Urinary bladder (tissue), 3 donors: ENCODE measurements at regions not wholly inside any gene's neighbourhood (a gene's known extent, or its start where the extent isn't known, plus 50 kb on each side); places are given as distances from the start of the nearest gene placed in this dataset.

Experiments
- DNase-seq: peaks from one replicate; pipeline ENCODE4 v3.0.0-alpha.2; 2015; ENCODE audit errors: extremely low spot score
- H3K27ac ChIP-seq: one replicate; pipeline ENCODE4 v1.5.1; 2013; ENCODE audit warnings: low read depth, mild to moderate bottlenecking, moderate library complexity
- H3K36me3 ChIP-seq: one replicate; pipeline ENCODE4 v1.6.1; 2013; ENCODE audit warnings: mild to moderate bottlenecking, moderate library complexity; ENCODE audit not compliant: insufficient read depth
- H3K4me1 ChIP-seq: one replicate; pipeline ENCODE4 v1.6.1; 2013; ENCODE audit warnings: mild to moderate bottlenecking, moderate library complexity; ENCODE audit not compliant: insufficient read depth
- H3K4me3 ChIP-seq: one replicate; pipeline ENCODE4 v1.5.1; 2013; ENCODE audit warnings: low read depth, low read length
- WGBS: extraction: QIAGEN DNeasy Blood & Tissue Kit; methylation state at CpG from one replicate; pipeline ENCODE4 v1.1.7; 2013; 5-methylcytosine and 5-hydroxymethylcytosine counted together
- donor health status: healthy with polysubstance abuse.
- donor health status: healthy.

GRCh38 chr1:218817691-218818465 is 355.8 kb upstream of the LYPLAL1 start:
- WGBS: 38% methylated on average over 8 of the region's 8 CpGs
- no peak for DNase-seq
- Histone ChIP-seq H3K36me3 (no peaks in the 10 kb centered on the region), H3K27ac (no peak overlapping the region), H3K4me1 (no peaks in the 10 kb centered on the region), H3K4me3 (no peak overlapping the region)

- H3K4me1 ChIP-seq: no peaks in the 10 kb centered on the region
- no peak overlapping the region for H3K27ac ChIP-seq
- no peaks in the 10 kb centered on the region for H3K36me3 ChIP-seq
- DNase-seq: no peak
- WGBS: 67% methylated on average over 4 of the region's 4 CpGs
- no peak overlapping the region for H3K4me3 ChIP-seq
These were observed 350.3 kb upstream of the LYPLAL1 start for GRCh38 chr1:218823291-218823900.

- Histone ChIP-seq H3K27ac (no peak overlapping the region), H3K4me3 (no peak overlapping the region), H3K4me1 (no peaks in the 10 kb centered on the region), H3K36me3 (no peaks in the 10 kb centered on the region)
- DNase-seq: no peak
These were observed 346.2 kb upstream of the LYPLAL1 start for GRCh38 chr1:218827486-218827885.

GRCh38 chr1:218828125-218828650 is 345.5 kb upstream of the LYPLAL1 start:
- Histone ChIP-seq H3K4me1 (no peaks in the 10 kb centered on the region), H3K4me3 (no peak overlapping the region), H3K36me3 (no peaks in the 10 kb centered on the region), H3K27ac (no peak overlapping the region)
- 95% methylated on average over 3 of the region's 3 CpGs for WGBS
- no peak for DNase-seq

- no peaks in the 10 kb centered on the region for H3K4me1 ChIP-seq
- H3K4me3 ChIP-seq: no peak overlapping the region
- 33% methylated on average over 3 of the region's 3 CpGs for WGBS
- DNase-seq: no peak
- H3K27ac ChIP-seq: no peak overlapping the region
- no peaks in the 10 kb centered on the region for H3K36me3 ChIP-seq
These were observed 344.6 kb upstream of the LYPLAL1 start for GRCh38 chr1:218829097-218829496.

GRCh38 chr1:218835609-218836008 is 338.1 kb upstream of the LYPLAL1 start:
- no peak overlapping the region for H3K4me3 ChIP-seq
- no peak for DNase-seq
- 94% methylated on average over 1 of the region's 1 CpG for WGBS
- H3K36me3 ChIP-seq: no peaks in the 10 kb centered on the region
- no peak overlapping the region for H3K27ac ChIP-seq
- no peaks in the 10 kb centered on the region for H3K4me1 ChIP-seq

GRCh38 chr1:218836264-218836663 is 337.4 kb upstream of the LYPLAL1 start:
- Histone ChIP-seq H3K27ac (no peak overlapping the region), H3K4me1 (no peaks in the 10 kb centered on the region), H3K36me3 (no peaks in the 10 kb centered on the region), H3K4me3 (no peak overlapping the region)
- no peak for DNase-seq
- WGBS: 94% methylated on average over 3 of the region's 3 CpGs

- no peaks in the 10 kb centered on the region for H3K36me3 ChIP-seq
- no peaks in the 10 kb centered on the region for H3K4me1 ChIP-seq
- no peak overlapping the region for H3K27ac ChIP-seq
- DNase-seq: no peak
- 89% methylated on average over 2 of the region's 2 CpGs for WGBS
- no peak overlapping the region for H3K4me3 ChIP-seq
These were observed 336.6 kb upstream of the LYPLAL1 start for GRCh38 chr1:218837051-218837450.

GRCh38 chr1:218845589-218845988 is 328.1 kb upstream of the LYPLAL1 start:
- Histone ChIP-seq H3K27ac (no peak overlapping the region), H3K4me1 (no peaks in the 10 kb centered on the region), H3K36me3 (no peaks in the 10 kb centered on the region), H3K4me3 (no peak overlapping the region)
- no peak for DNase-seq
- 82% methylated on average over 1 of the region's 1 CpG for WGBS

- Histone ChIP-seq H3K4me3 (no peak overlapping the region), H3K36me3 (no peaks in the 10 kb centered on the region), H3K27ac (no peak overlapping the region), H3K4me1 (no peaks in the 10 kb centered on the region)
- WGBS: 95% methylated on average over 4 of the region's 4 CpGs
- DNase-seq: no peak
These were observed 327.5 kb upstream of the LYPLAL1 start for GRCh38 chr1:218846181-218846580.

GRCh38 chr1:218847089-218847768 is 326.4 kb upstream of the LYPLAL1 start:
- no peaks in the 10 kb centered on the region for H3K36me3 ChIP-seq
- no peak for DNase-seq
- H3K4me1 ChIP-seq: no peaks in the 10 kb centered on the region
- 92% methylated on average over 3 of the region's 3 CpGs for WGBS
- no peak overlapping the region for H3K4me3 ChIP-seq
- H3K27ac ChIP-seq: no peak overlapping the region

- no peak for DNase-seq
- Histone ChIP-seq H3K4me3 (no peak overlapping the region), H3K27ac (no peak overlapping the region), H3K4me1 (no peaks in the 10 kb centered on the region), H3K36me3 (no peaks in the 10 kb centered on the region)
- 66% methylated on average over 1 of the region's 1 CpG for WGBS
These were observed 325.7 kb upstream of the LYPLAL1 start for GRCh38 chr1:218848009-218848408.

GRCh38 chr1:218850367-218850766 is 323.3 kb upstream of the LYPLAL1 start:
- no peak for DNase-seq
- H3K27ac ChIP-seq: no peak overlapping the region
- no peaks in the 10 kb centered on the region for H3K36me3 ChIP-seq
- no peaks in the 10 kb centered on the region for H3K4me1 ChIP-seq
- no peak overlapping the region for H3K4me3 ChIP-seq
- WGBS: 65% methylated on average over 2 of the region's 2 CpGs

GRCh38 chr1:218851586-218851985 is 322.1 kb upstream of the LYPLAL1 start:
- Histone ChIP-seq H3K27ac (no peak overlapping the region), H3K4me1 (no peaks in the 10 kb centered on the region), H3K36me3 (no peaks in the 10 kb centered on the region), H3K4me3 (no peak overlapping the region)
- DNase-seq: no peak
- 63% methylated on average over 2 of the region's 2 CpGs for WGBS
